ENCODE measurements at regions not wholly inside any gene's neighbourhood (a gene's known extent, or its start where the extent isn't known, plus 50 kb on each side); places are given as distances from the start of the nearest gene placed in this dataset.

DNA sequence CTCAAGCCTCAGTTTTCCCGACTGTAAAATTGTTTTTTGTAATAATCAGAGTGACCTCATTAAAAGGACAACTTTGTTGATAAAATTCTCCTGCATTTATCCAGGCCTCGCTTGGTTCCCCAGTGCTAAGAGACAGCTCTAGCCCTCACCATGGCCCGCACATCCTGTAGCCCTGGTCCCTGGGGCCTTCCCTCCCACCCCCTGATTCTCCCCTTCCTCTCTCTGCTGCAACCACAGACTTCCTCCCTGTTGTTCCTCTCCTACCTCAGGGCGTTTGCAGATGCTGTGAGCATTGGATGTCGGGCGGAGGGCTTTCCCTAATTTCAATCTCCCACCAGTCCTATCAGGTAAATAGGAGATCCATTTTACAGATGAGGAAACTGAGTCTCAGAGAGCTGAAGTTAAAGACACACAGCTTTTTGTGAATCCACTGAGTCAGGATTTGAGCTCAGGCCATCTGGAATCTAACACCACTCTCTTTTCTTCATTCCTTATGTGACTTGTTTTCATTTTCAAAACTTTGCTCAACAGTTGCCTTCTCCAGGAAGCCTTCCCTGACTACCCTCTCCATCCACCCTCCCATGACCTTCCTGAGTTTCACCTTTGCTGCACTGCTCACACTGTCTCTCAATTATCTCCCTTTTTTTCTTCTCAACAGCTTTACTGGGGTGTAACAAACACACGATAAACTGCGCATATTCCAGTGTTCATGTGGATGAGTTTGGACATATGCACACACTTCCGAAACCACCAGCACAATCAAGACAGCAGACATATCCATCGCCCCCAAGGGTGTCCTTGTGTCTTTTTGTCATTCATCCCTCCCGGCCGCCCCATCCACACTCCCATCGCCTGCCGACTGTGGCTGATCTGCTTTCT lies 107.1 kb downstream of the CEBPB start:
- no peak for TF ChIP-seq CTCF (IDR thresholded peaks at IDR 0.05; ENCODE audit: insufficient read depth, low read length, missing control alignments)
- H3K4me3 ChIP-seq (ENCODE audit: low read depth, low read length): no peak overlapping the region
- DNase-seq (ENCODE audit: low read depth, low spot score): no peak
- ChIA-PET CTCF (interaction anchor here (0.9 kb wide), 1 partner anchor 9 kb away, joined by 3 read pairs; no protein-coding TSS in a partner anchor), POLR2A (no interaction called here)

DNA sequence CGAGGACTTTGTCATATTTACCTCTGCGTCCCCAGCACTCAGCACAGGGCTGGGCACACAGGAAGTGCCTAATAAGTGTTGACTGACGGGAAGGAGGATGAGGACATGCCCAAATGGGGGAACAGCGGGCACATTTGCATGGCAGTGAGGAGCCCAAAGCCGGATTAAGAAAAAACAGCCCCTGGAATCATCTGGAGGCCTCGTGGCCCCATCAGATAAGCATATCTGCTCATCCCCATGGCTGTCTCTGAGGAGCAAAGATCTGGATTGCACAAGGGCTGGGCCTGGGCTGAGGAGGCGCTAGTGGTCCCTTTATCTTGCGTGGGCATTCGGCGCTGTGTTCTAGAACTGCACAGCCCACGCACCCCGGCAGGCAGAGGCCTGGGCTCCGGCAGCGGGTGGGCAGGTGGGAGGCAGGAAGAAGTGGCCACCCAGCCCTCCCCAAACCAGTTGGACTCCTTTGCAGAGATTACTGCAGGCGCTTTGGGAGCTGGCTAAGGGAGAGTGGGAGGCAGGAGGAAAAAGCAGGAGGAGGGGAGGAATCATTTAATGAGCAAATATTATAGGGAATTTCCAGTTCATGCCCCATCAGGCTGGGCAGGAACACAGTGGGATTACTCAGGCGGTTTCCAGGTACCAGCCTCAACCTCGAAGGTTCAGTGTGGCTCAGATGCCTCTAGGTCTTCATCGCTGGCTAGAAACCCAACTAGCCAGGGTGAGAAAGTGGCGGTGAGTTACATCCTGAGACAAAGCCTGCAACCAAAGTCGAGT lies 108.1 kb downstream of the CEBPB start:
- CTCF ChIA-PET: no interaction called here
- H3K4me3 ChIP-seq (ENCODE audit: low read depth, low read length): no peak overlapping the region
- TF ChIP-seq CTCF (IDR thresholded peaks at IDR 0.05; ENCODE audit: insufficient read depth, low read length, missing control alignments): no peak
- no peak for DNase-seq (ENCODE audit: low read depth, low spot score)
- POLR2A ChIA-PET: no interaction called here

DNA sequence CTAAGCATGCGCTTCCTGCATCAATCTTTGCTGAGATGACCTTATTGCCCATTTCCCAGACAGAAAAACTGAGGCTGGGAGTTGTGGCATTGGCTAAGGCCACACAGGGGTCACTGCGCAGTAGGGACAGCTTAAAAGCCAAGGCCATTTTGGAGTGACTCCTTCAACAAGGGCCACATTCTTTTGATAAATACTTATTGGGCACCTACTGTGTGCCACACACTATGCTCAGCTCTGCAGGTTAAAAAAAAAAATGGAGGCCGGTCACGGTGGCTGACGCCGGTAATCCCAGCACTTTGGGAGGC lies 108.6 kb downstream of the CEBPB start:
- no peak for DNase-seq (ENCODE audit: low read depth, low spot score)
- CTCF ChIA-PET: no interaction called here
- TF ChIP-seq CTCF (IDR thresholded peaks at IDR 0.05; ENCODE audit: insufficient read depth, low read length, missing control alignments): no peak

GRCh38 chr20:50301165-50301564 lies 110.5 kb downstream of the CEBPB start:
- CTCF ChIA-PET: no interaction called here

More for the DNA sequence above, 108.6 kb downstream of the CEBPB start:
- no peak overlapping the region for H3K4me3 ChIP-seq (ENCODE audit: low read depth, low read length)
- POLR2A ChIA-PET: no interaction called here

GRCh38 chr20:50301712-50302111 lies 111.1 kb downstream of the CEBPB start:
- DNase-seq (ENCODE audit: low read depth, low spot score): no peak
- TF ChIP-seq CTCF (IDR thresholded peaks at IDR 0.05; ENCODE audit: insufficient read depth, low read length, missing control alignments): no peak

More at GRCh38 chr20:50301165-50301564, 110.5 kb downstream of the CEBPB start:
- TF ChIP-seq CTCF (IDR thresholded peaks at IDR 0.05; ENCODE audit: insufficient read depth, low read length, missing control alignments): no peak
- POLR2A ChIA-PET: no interaction called here
- H3K4me3 ChIP-seq (ENCODE audit: low read depth, low read length): no peak overlapping the region
- no peak for DNase-seq (ENCODE audit: low read depth, low spot score)

More at GRCh38 chr20:50301712-50302111, 111.1 kb downstream of the CEBPB start:
- POLR2A ChIA-PET: no interaction called here
- CTCF ChIA-PET: no interaction called here
- H3K4me3 ChIP-seq (ENCODE audit: low read depth, low read length): no peak overlapping the region

Measured in AG04449 (cell line).